H9 (cell line): ENCODE measurements at regions not wholly inside any gene's neighbourhood (a gene's known extent, or its start where the extent isn't known, plus 50 kb on each side); places are given as distances from the start of the nearest gene placed in this dataset.

Experiments used
- DNase-seq: peaks from one replicate; pipeline ENCODE4 v3.0.0-alpha.2; 2017
- H2AFZ ChIP-seq: one replicate; pipeline ENCODE4 v1.6.1; 2013; ENCODE audit warnings: mild to moderate bottlenecking, low read length, control low read depth, moderate library complexity
- H2AK5ac ChIP-seq: 2 replicates; pipeline ENCODE4 v1.6.1; 2013; ENCODE audit warnings: low read length, control low read depth, mixed read lengths; ENCODE audit not compliant: insufficient read length
- H2BK120ac ChIP-seq: one replicate; pipeline ENCODE4 v1.6.1; 2013; ENCODE audit warnings: low read depth, mild to moderate bottlenecking, low read length, control low read depth, inconsistent platforms; ENCODE audit not compliant: poor library complexity, severe bottlenecking
- H2BK12ac ChIP-seq: 2 replicates; pipeline ENCODE4 v1.6.1; 2013; ENCODE audit warnings: low read length, control low read depth, mixed read lengths, low read depth; ENCODE audit not compliant: insufficient read length
- H2BK15ac ChIP-seq: 2 replicates; pipeline ENCODE4 v1.6.1; 2013; ENCODE audit warnings: low read depth, low read length, control low read depth
- H2BK20ac ChIP-seq: one replicate; pipeline ENCODE4 v1.6.1; 2013; ENCODE audit warnings: low read depth, mild to moderate bottlenecking, low read length, control low read depth, inconsistent platforms; ENCODE audit not compliant: poor library complexity, severe bottlenecking
- H2BK5ac ChIP-seq: 2 replicates; pipeline ENCODE4 v1.6.1; 2013; ENCODE audit warnings: low read length, control low read depth, mixed read lengths; ENCODE audit not compliant: insufficient read length
- H3K14ac ChIP-seq: 2 replicates; pipeline ENCODE4 v1.6.1; 2013; ENCODE audit warnings: low read length, control low read depth; ENCODE audit not compliant: insufficient read depth
- H3K18ac ChIP-seq: 2 replicates; pipeline ENCODE4 v1.6.1; 2013; ENCODE audit warnings: low read depth, mild to moderate bottlenecking, mixed read lengths, low read length, control low read depth; ENCODE audit not compliant: insufficient read length
- H3K23ac ChIP-seq: 2 replicates; pipeline ENCODE4 v1.6.1; 2013; ENCODE audit warnings: low read length, control low read depth, mixed read lengths, low read depth; ENCODE audit not compliant: insufficient read length
- H3K23me2 ChIP-seq: 2 replicates; pipeline ENCODE4 v1.6.1; 2013; ENCODE audit warnings: low read depth, mild to moderate bottlenecking, mixed read lengths, low read length, control low read depth; ENCODE audit not compliant: insufficient read length, poor library complexity, severe bottlenecking
- H3K27ac ChIP-seq: 2 replicates; pipeline ENCODE4 v1.5.1; 2013; ENCODE audit warnings: low read length, control low read depth, mixed read lengths, low read depth; ENCODE audit not compliant: insufficient read length
- H3K27me3 ChIP-seq: 2 replicates; pipeline ENCODE4 v1.6.1; 2013; ENCODE audit warnings: low read length, control low read depth, inconsistent platforms; ENCODE audit not compliant: insufficient read depth
- H3K4ac ChIP-seq: 2 replicates; pipeline ENCODE4 v1.6.1; 2013; ENCODE audit warnings: low read depth, mild to moderate bottlenecking, control low read depth, inconsistent platforms, low read length, moderate library complexity
- H3K4me1 ChIP-seq: 2 replicates; pipeline ENCODE4 v1.6.1; 2013; ENCODE audit warnings: low read length, control low read depth, inconsistent platforms; ENCODE audit not compliant: insufficient read depth
- H3K4me2 ChIP-seq: 2 replicates; pipeline ENCODE4 v1.6.1; 2013; ENCODE audit warnings: low read length, control low read depth, mixed read lengths; ENCODE audit not compliant: insufficient read length, insufficient read depth
- H3K56ac ChIP-seq: 2 replicates; pipeline ENCODE4 v1.6.1; 2013; ENCODE audit warnings: low read depth, mild to moderate bottlenecking, mixed read lengths, low read length, control low read depth; ENCODE audit not compliant: insufficient read length
- H3K79me1 ChIP-seq: 2 replicates; pipeline ENCODE4 v1.6.1; 2013; ENCODE audit warnings: low read depth, mild to moderate bottlenecking, moderate library complexity, low read length, control low read depth, inconsistent platforms; ENCODE audit not compliant: insufficient read depth, poor library complexity, severe bottlenecking
- H3K79me2 ChIP-seq: 2 replicates; pipeline ENCODE4 v1.6.1; 2013; ENCODE audit warnings: low read length, control low read depth, inconsistent platforms; ENCODE audit not compliant: insufficient read depth
- H3K9ac ChIP-seq: 2 replicates; pipeline ENCODE4 v1.6.1; 2013; ENCODE audit warnings: low read length, control low read depth, mixed read lengths; ENCODE audit not compliant: insufficient read length; ENCODE audit errors: extremely low read depth
- H3K9me3 ChIP-seq: one replicate; pipeline ENCODE4 v1.6.1; 2013; ENCODE audit warnings: low read depth, low read length, inconsistent platforms; ENCODE audit not compliant: control insufficient read depth
- H3T11ph ChIP-seq: one replicate; pipeline ENCODE4 v1.6.1; 2013; ENCODE audit warnings: mild to moderate bottlenecking, low read length, control low read depth, inconsistent platforms
- H4K20me1 ChIP-seq: one replicate; pipeline ENCODE4 v1.6.1; 2013; ENCODE audit not compliant: control insufficient read depth, insufficient read length, insufficient read depth
- H4K5ac ChIP-seq: 2 replicates; pipeline ENCODE4 v1.6.1; 2013; ENCODE audit warnings: low read depth, mild to moderate bottlenecking, mixed read lengths, low read length, control low read depth; ENCODE audit not compliant: insufficient read length
- H4K8ac ChIP-seq: replicated peaks from 2 replicates; pipeline ENCODE4 v1.6.1; 2013; ENCODE audit warnings: low read length, control low read depth, mixed read lengths, low read depth; ENCODE audit not compliant: insufficient read length
- H4K91ac ChIP-seq: 2 replicates; pipeline ENCODE4 v1.6.1; 2013; ENCODE audit warnings: low read depth, mild to moderate bottlenecking, moderate library complexity, mixed read lengths, low read length, control low read depth; ENCODE audit not compliant: insufficient read length
- H3K27ac Mint-ChIP-seq, 3 experiments: 2 replicates in 2 of 3; 3 replicates in 1 of 3; pipeline ENCODE4 v1.8.0; 2020 to 2021; ENCODE audit warnings: mixed read lengths in 3 of 3, mild to moderate bottlenecking in 1 of 3, moderate library complexity in 1 of 3
- H3K27me3 Mint-ChIP-seq: 2 replicates; pipeline ENCODE4 v1.8.0; 2021; ENCODE audit warnings: low read depth, mild to moderate bottlenecking, moderate library complexity, mixed read lengths
- H3K36me3 Mint-ChIP-seq, 3 experiments: 2 replicates in 2 of 3; 3 replicates in 1 of 3; pipeline ENCODE4 v1.8.0; 2020 to 2021; ENCODE audit warnings: low read depth in 3 of 3, mixed read lengths in 3 of 3; ENCODE audit not compliant: insufficient read depth in 1 of 3
- H3K4me1 Mint-ChIP-seq, 2 experiments: 2 replicates each; pipeline ENCODE4 v1.8.0; 2020; ENCODE audit warnings: mixed read lengths in 2 of 2
- H3K4me3 Mint-ChIP-seq, 2 experiments: 2 replicates in 1 of 2; 3 replicates in 1 of 2; pipeline ENCODE4 v1.8.0; 2020 to 2021; ENCODE audit warnings: mild to moderate bottlenecking in 2 of 2, mixed read lengths in 2 of 2, moderate library complexity in 1 of 2
- H3K9me3 Mint-ChIP-seq, 2 experiments: 2 replicates in 1 of 2; 3 replicates in 1 of 2; pipeline ENCODE4 v1.8.0; 2020; ENCODE audit warnings: mild to moderate bottlenecking in 2 of 2, mixed read lengths in 2 of 2, moderate library complexity in 1 of 2
- TF ChIP-seq, protein P1 (sequence below): fragments of 200-600 bp; sonication (generic); conservative IDR thresholded peaks from 3 replicates; pipeline ENCODE4 v1.8.0; 2021; ENCODE audit warnings: antibody characterized with exemption, mild to moderate bottlenecking

DNA sequence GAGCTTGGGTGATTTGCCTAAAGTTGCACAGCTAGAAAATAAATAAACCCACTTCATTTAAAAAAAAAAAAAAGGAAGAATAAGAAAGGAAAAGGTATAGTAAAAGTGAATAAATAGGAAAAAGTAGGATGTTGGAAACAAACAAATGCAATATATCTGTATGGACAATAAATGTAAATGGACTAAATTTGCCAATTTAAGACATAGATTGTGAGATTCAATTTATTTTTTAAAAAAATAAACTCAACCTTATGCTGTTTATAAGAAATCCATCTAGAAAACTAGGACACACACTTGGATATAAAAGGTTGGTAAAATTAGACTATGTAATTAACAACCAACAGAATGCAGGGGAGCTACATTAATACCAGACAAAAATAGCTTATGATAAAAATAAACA lies 300.0 kb downstream of the AJAP1 start:
- Mint-ChIP-seq H3K9me3 (peaks cover 27 to 29% of the 10 kb centered on the region in 2 experiments), H3K4me1 (no peaks in the 10 kb centered on the region), H3K27me3 (peaks cover 4% of the 10 kb centered on the region), H3K36me3 (peaks cover 3 to 18% (median 4%) of the 10 kb centered on the region in 3 experiments; a peak in 5 of 7 replicates), H3K4me3 (no peak overlapping the region), H3K27ac (no peak overlapping the region)
- H4K20me1 ChIP-seq = no peaks in the 10 kb centered on the region
- H4K8ac ChIP-seq = no peak overlapping the region
- no peak overlapping the region for H2BK20ac ChIP-seq
- no peak overlapping the region for H3K56ac ChIP-seq
- H3K79me1 ChIP-seq = no peaks in the 10 kb centered on the region
- no peaks in the 10 kb centered on the region for H3K27me3 ChIP-seq
- no peak overlapping the region for H2AK5ac ChIP-seq
- no peaks in the 10 kb centered on the region for H3K23me2 ChIP-seq
- H3K4ac ChIP-seq = no peak overlapping the region
- TF ChIP-seq, protein P1, sequence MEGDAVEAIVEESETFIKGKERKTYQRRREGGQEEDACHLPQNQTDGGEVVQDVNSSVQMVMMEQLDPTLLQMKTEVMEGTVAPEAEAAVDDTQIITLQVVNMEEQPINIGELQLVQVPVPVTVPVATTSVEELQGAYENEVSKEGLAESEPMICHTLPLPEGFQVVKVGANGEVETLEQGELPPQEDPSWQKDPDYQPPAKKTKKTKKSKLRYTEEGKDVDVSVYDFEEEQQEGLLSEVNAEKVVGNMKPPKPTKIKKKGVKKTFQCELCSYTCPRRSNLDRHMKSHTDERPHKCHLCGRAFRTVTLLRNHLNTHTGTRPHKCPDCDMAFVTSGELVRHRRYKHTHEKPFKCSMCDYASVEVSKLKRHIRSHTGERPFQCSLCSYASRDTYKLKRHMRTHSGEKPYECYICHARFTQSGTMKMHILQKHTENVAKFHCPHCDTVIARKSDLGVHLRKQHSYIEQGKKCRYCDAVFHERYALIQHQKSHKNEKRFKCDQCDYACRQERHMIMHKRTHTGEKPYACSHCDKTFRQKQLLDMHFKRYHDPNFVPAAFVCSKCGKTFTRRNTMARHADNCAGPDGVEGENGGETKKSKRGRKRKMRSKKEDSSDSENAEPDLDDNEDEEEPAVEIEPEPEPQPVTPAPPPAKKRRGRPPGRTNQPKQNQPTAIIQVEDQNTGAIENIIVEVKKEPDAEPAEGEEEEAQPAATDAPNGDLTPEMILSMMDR = no peak
- no peak overlapping the region for H2BK15ac ChIP-seq
- H3K9me3 ChIP-seq = no peaks in the 10 kb centered on the region
- no peak overlapping the region for H3K14ac ChIP-seq
- H3K9ac ChIP-seq = no peak overlapping the region
- no peak overlapping the region for H3K23ac ChIP-seq
- no peaks in the 10 kb centered on the region for H3K4me1 ChIP-seq
- H3K18ac ChIP-seq = no peak overlapping the region
- no peak overlapping the region for H3K27ac ChIP-seq
- H4K5ac ChIP-seq = no peak overlapping the region
- H3T11ph ChIP-seq = no peak overlapping the region
- H2BK5ac ChIP-seq = no peak overlapping the region
- no peak overlapping the region for H2AFZ ChIP-seq
- H3K79me2 ChIP-seq = no peaks in the 10 kb centered on the region
- no peak overlapping the region for H2BK12ac ChIP-seq
- H4K91ac ChIP-seq = no peak overlapping the region
- H2BK120ac ChIP-seq = no peak overlapping the region
- no peak overlapping the region for H3K4me2 ChIP-seq
- no peak for DNase-seq
